ENCODE measurements at regions not wholly inside any gene's neighbourhood (a gene's known extent, or its start where the extent isn't known, plus 50 kb on each side); places are given as distances from the start of the nearest gene placed in this dataset.
"Not testable (repeated sequence)": the region's sequence is repeated elsewhere in the genome, so short reads cannot be mapped to it uniquely, and the experiment has no call there.

DNA sequence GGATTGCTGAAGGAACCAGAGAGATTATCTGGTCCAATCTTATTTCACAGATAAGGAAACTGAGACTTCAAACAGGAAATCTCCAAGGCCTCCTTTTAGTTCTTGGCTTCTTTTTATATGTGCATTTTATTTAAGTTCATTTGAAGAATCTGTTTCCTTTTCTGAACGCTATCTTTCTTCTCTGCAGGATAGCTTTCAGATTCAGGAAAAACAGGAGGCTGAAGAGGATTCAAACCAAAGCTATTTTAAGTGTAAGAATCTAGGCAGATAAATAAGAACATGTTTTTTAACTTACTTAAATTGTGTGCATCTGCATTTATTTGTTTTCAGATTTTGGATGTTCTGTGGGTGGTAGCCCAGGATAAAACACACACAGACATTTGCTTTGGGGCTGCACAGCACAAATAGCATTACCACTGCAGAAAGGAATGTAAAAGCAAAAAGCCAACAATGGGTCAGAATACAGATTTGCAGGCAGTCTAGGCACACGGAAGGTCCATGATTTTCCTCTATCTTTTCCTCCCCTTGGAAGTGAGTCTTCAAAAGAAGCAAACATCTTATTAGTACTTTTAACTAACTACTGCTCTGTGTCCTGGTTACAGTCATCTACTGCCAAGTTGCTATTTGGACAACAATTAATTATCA lies 188.8 kb upstream of the TBX18 start:
- H3K4me3 ChIP-seq (ENCODE audit: low read length) = no peak overlapping the region
- TF ChIP-seq, protein P1, sequence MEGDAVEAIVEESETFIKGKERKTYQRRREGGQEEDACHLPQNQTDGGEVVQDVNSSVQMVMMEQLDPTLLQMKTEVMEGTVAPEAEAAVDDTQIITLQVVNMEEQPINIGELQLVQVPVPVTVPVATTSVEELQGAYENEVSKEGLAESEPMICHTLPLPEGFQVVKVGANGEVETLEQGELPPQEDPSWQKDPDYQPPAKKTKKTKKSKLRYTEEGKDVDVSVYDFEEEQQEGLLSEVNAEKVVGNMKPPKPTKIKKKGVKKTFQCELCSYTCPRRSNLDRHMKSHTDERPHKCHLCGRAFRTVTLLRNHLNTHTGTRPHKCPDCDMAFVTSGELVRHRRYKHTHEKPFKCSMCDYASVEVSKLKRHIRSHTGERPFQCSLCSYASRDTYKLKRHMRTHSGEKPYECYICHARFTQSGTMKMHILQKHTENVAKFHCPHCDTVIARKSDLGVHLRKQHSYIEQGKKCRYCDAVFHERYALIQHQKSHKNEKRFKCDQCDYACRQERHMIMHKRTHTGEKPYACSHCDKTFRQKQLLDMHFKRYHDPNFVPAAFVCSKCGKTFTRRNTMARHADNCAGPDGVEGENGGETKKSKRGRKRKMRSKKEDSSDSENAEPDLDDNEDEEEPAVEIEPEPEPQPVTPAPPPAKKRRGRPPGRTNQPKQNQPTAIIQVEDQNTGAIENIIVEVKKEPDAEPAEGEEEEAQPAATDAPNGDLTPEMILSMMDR (conservative IDR thresholded peaks at IDR 0.05; ENCODE audit: low read length) = no peak
- DNase-seq (ENCODE audit: low read depth) = no peak

DNA sequence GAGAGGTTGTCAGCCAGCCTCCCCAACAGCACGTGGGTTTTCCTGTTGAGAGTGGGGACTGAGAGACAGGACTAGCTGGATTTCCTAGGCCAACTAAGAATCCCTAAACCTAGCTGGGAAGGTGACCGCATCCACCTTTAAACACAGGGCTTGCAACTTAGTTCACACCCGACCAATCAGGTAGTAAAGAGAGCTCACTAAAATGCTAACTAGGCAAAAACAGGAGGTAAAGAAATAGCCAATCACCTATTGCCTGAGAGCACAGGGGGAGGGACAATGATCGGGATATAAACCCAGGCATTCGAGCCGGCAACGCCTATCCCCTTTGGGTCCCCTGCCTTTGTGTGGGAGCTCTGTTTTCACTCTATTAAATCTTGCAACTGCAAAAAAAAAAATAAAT lies 180.5 kb upstream of the TBX18 start:
- DNase-seq (ENCODE audit: low read depth); H3K4me3 ChIP-seq (ENCODE audit: low read length): not testable (repeated sequence)

DNA sequence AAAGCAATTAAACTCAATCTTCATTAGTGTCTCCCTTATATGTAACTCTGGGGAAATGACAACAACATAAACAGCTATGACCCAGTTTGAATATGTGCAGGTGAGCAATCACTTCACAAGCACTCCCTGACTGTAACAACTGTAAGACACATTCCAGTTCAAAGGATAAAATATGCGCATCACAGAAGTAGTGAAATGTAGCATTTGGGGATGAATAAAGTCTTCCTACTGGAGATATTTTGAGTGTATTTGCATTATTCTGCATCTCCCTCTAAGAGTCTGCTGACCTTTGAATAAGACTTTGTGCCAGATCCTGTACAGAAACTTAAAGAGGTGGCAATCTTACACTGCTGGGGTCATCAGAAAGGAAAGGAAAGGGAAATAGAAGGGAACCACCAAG lies 179.5 kb upstream of the TBX18 start:
- H3K4me3 ChIP-seq (ENCODE audit: low read length) = no peak overlapping the region
- no peak for DNase-seq (ENCODE audit: low read depth)
- TF ChIP-seq, protein P1 (conservative IDR thresholded peaks at IDR 0.05; ENCODE audit: low read length) = no peak

DNA sequence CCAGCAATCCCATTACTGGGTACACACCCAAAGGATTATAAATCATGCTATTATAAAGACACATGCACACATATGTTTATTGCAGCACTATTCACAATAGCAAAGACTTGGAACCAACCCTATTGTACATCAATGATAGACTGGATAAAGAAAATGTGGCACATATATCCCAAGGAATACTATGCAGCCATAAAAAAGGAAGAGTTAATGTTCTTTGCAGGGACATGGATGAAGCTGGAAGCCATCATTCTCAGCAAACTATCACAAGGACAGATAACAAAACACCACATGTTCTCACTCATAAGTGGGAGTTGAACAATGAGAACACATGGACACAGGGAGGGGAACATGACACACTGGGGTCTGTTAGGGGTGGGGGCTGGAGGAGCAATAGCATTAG lies 177.2 kb upstream of the TBX18 start:
- H3K4me3 ChIP-seq (ENCODE audit: low read length); DNase-seq (ENCODE audit: low read depth): not testable (repeated sequence)

DNA sequence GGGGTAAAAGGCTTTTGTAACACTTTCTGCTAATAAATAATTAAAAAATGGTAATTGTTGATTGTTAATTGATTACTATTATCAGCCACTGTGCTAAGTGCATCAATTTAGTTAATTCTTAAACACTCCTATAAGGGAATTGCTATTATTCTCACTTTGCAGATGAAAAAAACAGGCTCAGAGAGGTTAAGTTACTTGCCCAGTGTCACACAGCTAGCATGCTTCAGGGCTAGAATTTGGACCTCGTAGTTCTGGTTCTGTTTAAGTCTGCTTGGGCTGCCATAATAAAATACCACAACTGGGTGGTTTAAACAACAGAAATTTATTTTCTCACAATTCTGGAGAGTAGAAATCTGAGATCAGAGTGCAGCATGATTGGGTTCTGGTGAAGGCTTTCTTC lies 164.8 kb upstream of the TBX18 start:
- H3K4me3 ChIP-seq (ENCODE audit: low read length) = no peak overlapping the region
- TF ChIP-seq, protein P1 (conservative IDR thresholded peaks at IDR 0.05; ENCODE audit: low read length) = no peak
- no peak for DNase-seq (ENCODE audit: low read depth)

DNA sequence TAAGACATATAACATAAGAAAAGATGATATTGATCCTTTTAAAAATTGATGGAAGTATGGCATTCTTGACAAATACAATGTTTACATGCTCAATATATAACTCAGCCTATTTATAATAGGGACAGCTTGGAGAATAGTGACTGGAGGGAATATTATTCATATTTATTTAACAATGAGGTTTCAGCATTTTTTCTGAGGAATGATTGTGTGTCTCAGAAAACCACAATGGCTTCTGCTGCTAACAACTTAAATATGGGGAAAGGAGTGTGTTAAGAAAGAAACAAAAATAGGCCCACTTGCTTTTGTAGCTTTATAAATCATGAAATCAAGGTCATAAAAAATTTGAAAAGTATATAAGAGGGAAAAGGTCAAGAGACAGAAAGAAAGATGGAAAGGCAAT lies 163.2 kb upstream of the TBX18 start:
- TF ChIP-seq, protein P1 (conservative IDR thresholded peaks at IDR 0.05; ENCODE audit: low read length) = no peak
- DNase-seq (ENCODE audit: low read depth) = no peak
- no peak overlapping the region for H3K4me3 ChIP-seq (ENCODE audit: low read length)

DNA sequence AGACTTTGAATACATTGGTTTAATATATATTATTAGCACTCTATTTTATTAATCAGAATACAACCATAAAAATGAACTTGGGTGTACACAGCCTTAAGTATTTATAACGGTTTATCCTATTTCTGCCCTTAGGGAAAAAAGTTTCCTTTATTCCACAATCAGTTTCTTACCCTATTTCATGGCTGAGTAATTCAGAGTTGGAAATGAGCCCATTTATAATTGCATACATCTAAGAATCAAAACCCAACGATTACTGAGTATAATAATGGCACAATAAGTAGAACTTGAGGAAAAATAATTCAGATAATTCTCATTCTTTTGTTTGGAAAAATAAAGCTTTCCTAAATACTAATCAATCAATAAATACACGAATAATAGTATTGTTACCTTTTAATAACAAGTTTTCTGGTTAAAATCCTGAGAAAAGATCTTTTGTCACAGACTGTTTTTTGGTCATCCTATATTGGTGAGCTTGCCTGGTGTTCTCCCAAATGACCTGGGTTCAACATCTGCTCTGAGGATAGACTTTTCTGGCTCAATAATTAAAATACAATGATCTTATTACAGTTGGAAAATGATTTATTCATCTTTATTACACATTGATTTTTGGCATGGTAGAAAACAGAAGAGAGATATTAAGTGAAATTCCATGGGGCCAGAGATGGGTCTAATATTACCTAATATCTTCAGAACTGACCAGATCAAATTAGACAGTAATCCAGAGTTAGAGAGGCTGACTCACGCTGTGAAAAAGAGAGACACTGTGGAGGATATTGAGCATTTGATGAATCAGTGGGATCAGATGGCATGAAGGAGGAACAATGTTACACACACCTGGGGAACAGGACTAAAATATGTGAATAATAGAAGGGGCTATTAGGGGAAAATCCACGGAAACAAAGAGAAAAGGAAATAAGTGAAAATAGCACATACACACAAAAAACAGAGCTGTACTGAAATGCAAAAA lies 162.1 kb upstream of the TBX18 start:
- no peak overlapping the region for H3K4me3 ChIP-seq (ENCODE audit: low read length)
- TF ChIP-seq, protein P1 (conservative IDR thresholded peaks at IDR 0.05; ENCODE audit: low read length) = no peak
- no peak for DNase-seq (ENCODE audit: low read depth)

DNA sequence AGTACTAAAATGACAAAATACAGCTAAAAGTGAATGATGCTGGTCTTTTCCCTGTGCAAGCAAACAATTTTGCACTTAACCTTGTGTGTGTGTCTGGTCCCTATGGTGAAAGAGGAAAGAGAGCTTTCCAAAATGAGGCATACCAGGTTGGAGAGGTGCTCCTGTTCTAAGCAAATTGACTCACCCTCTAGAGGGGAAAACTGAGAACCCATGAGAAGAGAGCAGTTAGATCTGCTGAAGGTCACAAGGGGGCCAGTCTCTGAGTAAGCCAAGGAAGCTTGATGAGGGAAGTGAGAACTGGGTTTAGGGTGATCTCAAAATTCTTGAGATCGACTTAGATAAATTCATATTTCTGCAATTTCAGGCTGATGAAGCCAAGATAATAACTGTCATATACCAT lies 157.5 kb upstream of the TBX18 start:
- TF ChIP-seq, protein P1 (conservative IDR thresholded peaks at IDR 0.05; ENCODE audit: low read length) = no peak
- H3K4me3 ChIP-seq (ENCODE audit: low read length) = no peak overlapping the region
- no peak for DNase-seq (ENCODE audit: low read depth)
